Prostate gland (tissue), 2 donors: ENCODE measurements at regions not wholly inside any gene's neighbourhood (a gene's known extent, or its start where the extent isn't known, plus 50 kb on each side); places are given as distances from the start of the nearest gene placed in this dataset.

Experiments
- DNase-seq: peaks from one replicate; pipeline ENCODE4 v3.0.0-alpha.2; 2019; ENCODE audit warnings: low spot score
- H3K27ac ChIP-seq, 2 donors: fragments of 200-600 bp; sonication (generic); 2 replicates each; pipeline ENCODE4 v1.5.1; 2017 to 2019
- H3K27me3 ChIP-seq: fragments of 200-600 bp; sonication (generic); replicated peaks from 2 replicates; pipeline ENCODE4 v1.5.1; 2019; ENCODE audit not compliant: insufficient read depth
- H3K36me3 ChIP-seq, 2 donors: fragments of 200-600 bp; sonication (generic); 1 replicate in 1 of 2; 2 replicates in 1 of 2; pipeline versions ENCODE4 v1.5.1 to v1.8.1; 2017 to 2019
- H3K4me1 ChIP-seq: fragments of 200-600 bp; sonication (generic); replicated peaks from 2 replicates; pipeline ENCODE4 v1.5.1; 2019
- H3K4me3 ChIP-seq, 2 donors: fragments of 200-600 bp; sonication (generic); 2 replicates each; pipeline ENCODE4 v1.5.1; 2017 to 2019
- H3K9me3 ChIP-seq: fragments of 200-600 bp; sonication (generic); 2 replicates; pipeline ENCODE4 v1.5.1; 2017
- CTCF ChIP-seq, 4 experiments: fragments of 200-600 bp in 2 of 4; fragments of 450-650 bp in 2 of 4; sonication (generic) in 2 of 4; IDR thresholded peaks; 1 replicate in 3 of 4; 2 replicates in 1 of 4; pipeline ENCODE4 v1.5.1; 2016 to 2019; ENCODE audit warnings: antibody characterized with exemption in 4 of 4, mild to moderate bottlenecking in 2 of 4, moderate library complexity in 2 of 4
- POLR2A ChIP-seq: fragments of 450-650 bp; IDR thresholded peaks from one replicate; pipeline ENCODE4 v1.6.1; 2016; ENCODE audit warnings: antibody characterized with exemption, mild to moderate bottlenecking
- POLR2AphosphoS5 ChIP-seq: sonication (generic); formaldehyde crosslinking; IDR thresholded peaks from one replicate; pipeline ENCODE4 v1.6.1; 2017; ENCODE audit warnings: antibody characterized with exemption
- WGBS: methylation state at CpG from one replicate; pipeline ENCODE4 v1.1.5; 2018; 5-methylcytosine and 5-hydroxymethylcytosine counted together
- intact Hi-C: fragments of 100-400 bp; cut with DNase I; formaldehyde crosslinking; loops from one replicate; pipeline ENCODE4 v1.14.2; 2022

DNA sequence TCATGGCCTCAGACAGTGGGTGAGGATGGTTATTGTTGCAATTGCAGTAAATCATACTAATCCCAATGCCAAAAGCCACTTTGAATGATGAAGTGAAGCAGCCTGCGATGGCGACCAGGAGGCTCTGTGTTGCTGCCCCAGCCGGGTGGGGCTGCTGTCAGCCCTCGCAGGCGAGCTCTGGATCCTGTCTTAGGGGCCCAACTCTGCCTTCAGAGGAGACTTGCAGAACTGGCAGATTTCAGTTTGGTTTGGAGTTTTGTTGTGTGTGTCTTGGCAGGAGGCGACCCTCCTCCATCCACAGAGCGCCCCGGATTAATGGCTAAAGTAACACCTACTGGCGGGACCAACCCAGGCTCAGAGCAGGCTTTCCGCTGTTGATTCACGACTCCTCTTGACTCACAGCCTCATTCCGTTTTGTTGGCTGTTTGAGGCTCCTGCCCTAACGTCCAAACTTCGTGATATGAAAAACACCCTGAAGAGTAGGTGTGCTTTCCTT, 67.9 kb upstream of the BMPER start:
- no peaks in the 10 kb centered on the region for H3K36me3 ChIP-seq
- no peak for DNase-seq
- H3K4me1 ChIP-seq: no peaks in the 10 kb centered on the region
- H3K9me3 ChIP-seq: no peaks in the 10 kb centered on the region
- intact Hi-C loops: no loop called here
- no peak for TF ChIP-seq POLR2A
- no peak for TF ChIP-seq CTCF (IDR thresholded peaks at IDR 0.05)
- TF ChIP-seq POLR2AphosphoS5: no peak
- WGBS: 86% methylated on average over 14 of the region's 14 CpGs
- H3K27me3 ChIP-seq: no peaks in the 10 kb centered on the region
- no peak overlapping the region for H3K4me3 ChIP-seq
- no peak overlapping the region for H3K27ac ChIP-seq

GRCh38 chr7:33841031-33841430, 64.3 kb upstream of the BMPER start:
- WGBS: 68% methylated on average over 1 of the region's 1 CpG
- no peak overlapping the region for H3K4me3 ChIP-seq
- TF ChIP-seq POLR2A: no peak
- TF ChIP-seq CTCF (IDR thresholded peaks at IDR 0.05): no peak
- no peak for TF ChIP-seq POLR2AphosphoS5
- H3K27me3 ChIP-seq: no peaks in the 10 kb centered on the region
- intact Hi-C loops: no loop called here
- no peak overlapping the region for H3K27ac ChIP-seq
- no peaks in the 10 kb centered on the region for H3K9me3 ChIP-seq
- H3K36me3 ChIP-seq: no peaks in the 10 kb centered on the region
- H3K4me1 ChIP-seq: no peaks in the 10 kb centered on the region
- DNase-seq: no peak

- WGBS: 38% methylated on average over 3 of the region's 3 CpGs
- DNase-seq: no peak
- Histone ChIP-seq H3K27me3 (no peaks in the 10 kb centered on the region), H3K4me1 (no peaks in the 10 kb centered on the region), H3K27ac (no peak overlapping the region), H3K9me3 (no peaks in the 10 kb centered on the region), H3K4me3 (no peak overlapping the region), H3K36me3 (no peaks in the 10 kb centered on the region)
- TF ChIP-seq POLR2AphosphoS5 (no peak), POLR2A (no peak), CTCF (IDR thresholded peaks at IDR 0.05) (no peak)
- intact Hi-C loops: no loop called here
Measured at GRCh38 chr7:33841705-33842129, 63.6 kb upstream of the BMPER start.

GRCh38 chr7:33842150-33842549, 63.2 kb upstream of the BMPER start:
- H3K27ac ChIP-seq: no peak overlapping the region
- no peaks in the 10 kb centered on the region for H3K27me3 ChIP-seq
- TF ChIP-seq POLR2AphosphoS5: no peak
- no peak for TF ChIP-seq CTCF (IDR thresholded peaks at IDR 0.05)
- no peak for TF ChIP-seq POLR2A
- WGBS: 65% methylated on average over 3 of the region's 3 CpGs
- intact Hi-C loops: no loop called here
- H3K36me3 ChIP-seq: no peaks in the 10 kb centered on the region
- DNase-seq: no peak
- no peaks in the 10 kb centered on the region for H3K9me3 ChIP-seq
- no peaks in the 10 kb centered on the region for H3K4me1 ChIP-seq
- no peak overlapping the region for H3K4me3 ChIP-seq

DNA sequence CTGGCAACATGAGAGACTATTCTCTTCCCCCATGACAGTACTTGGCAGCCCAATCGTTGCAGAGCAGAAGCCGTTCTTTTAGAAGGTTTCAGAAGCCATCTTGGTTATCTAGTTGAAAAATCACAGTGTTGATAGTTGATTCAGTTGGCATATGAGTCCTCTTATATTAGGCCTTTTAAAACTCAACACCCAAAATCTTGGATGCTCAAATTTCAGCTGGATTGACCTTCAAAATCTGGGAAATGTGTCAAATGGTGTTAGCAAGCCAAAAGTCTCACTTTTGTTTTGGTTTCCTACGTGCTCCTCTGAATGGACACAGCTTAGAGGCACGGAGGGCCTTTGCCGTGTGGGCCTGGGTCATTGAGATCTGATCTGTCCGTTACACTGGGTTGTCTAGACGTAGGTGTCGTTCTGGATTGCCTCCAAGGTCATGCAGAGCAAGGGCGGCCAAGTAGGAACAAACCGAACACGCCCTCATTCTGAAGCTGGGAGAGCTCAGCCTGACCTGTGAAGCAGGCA, 59.3 kb upstream of the BMPER start:
- Histone ChIP-seq H3K27me3 (no peaks in the 10 kb centered on the region), H3K4me1 (no peaks in the 10 kb centered on the region), H3K9me3 (no peaks in the 10 kb centered on the region), H3K27ac (no peak overlapping the region), H3K36me3 (no peaks in the 10 kb centered on the region), H3K4me3 (no peak overlapping the region)
- TF ChIP-seq POLR2A (no peak), POLR2AphosphoS5 (no peak), CTCF (IDR thresholded peaks at IDR 0.05) (no peak)
- WGBS: 73% methylated on average over 11 of the region's 11 CpGs
- intact Hi-C loops: no loop called here
- no peak for DNase-seq
